Left lung (tissue), 4 donors: ENCODE measurements at regions not wholly inside any gene's neighbourhood (a gene's known extent, or its start where the extent isn't known, plus 50 kb on each side); places are given as distances from the start of the nearest gene placed in this dataset.

Source experiments
- ATAC-seq: fragments of 200-7000 bp; cut with Tn5 transposase; one replicate; pipeline ENCODE4 v1.9.1; 2020; ENCODE audit warnings: moderate library complexity
- DNase-seq, 4 donors: peaks; one replicate each; pipeline ENCODE4 v3.0.0-alpha.2; 2013 to 2020
- H3K27ac ChIP-seq, 2 donors: fragments of 200-600 bp; sonication (generic) in 1 of 2; one replicate each; pipeline versions ENCODE4 v1.5.0 to v1.8.0; 2020 to 2021
- H3K27me3 ChIP-seq, 2 donors: fragments of 200-600 bp; sonication (generic) in 1 of 2; one replicate each; pipeline versions ENCODE4 v1.5.0 to v1.8.0; 2020 to 2021
- H3K36me3 ChIP-seq, 2 donors: fragments of 200-600 bp; sonication (generic) in 1 of 2; one replicate each; pipeline versions ENCODE4 v1.5.0 to v1.8.0; 2020 to 2021
- H3K4me1 ChIP-seq, 2 donors: fragments of 200-600 bp; one replicate each; pipeline ENCODE4 v1.8.0; 2021
- H3K4me3 ChIP-seq, 2 donors: fragments of 200-600 bp; sonication (generic) in 1 of 2; one replicate each; pipeline versions ENCODE4 v1.5.0 to v1.8.0; 2020 to 2021; ENCODE audit warnings: mild to moderate bottlenecking in 1 of 2
- H3K9me3 ChIP-seq, 2 donors: fragments of 200-600 bp; sonication (generic) in 1 of 2; one replicate each; pipeline versions ENCODE4 v1.5.0 to v1.8.0; 2020 to 2021
- intact Hi-C, 2 donors: fragments of 100-400 bp; cut with DNase I; formaldehyde crosslinking; loops; one replicate each; pipeline versions ENCODE4 v1.11.2 to v1.14.2; 2022
- TF ChIP-seq, protein P1 (sequence below), 2 donors: fragments of 200-600 bp; sonication (generic) in 1 of 2; IDR thresholded peaks; one replicate each; pipeline versions ENCODE4 v1.5.0 to v1.8.0; 2021; ENCODE audit warnings: antibody characterized with exemption in 2 of 2
- donor health status: DM: no; HTN: yes; CAD: no.
- donor health status: DM: no; HTN: no; CAD: no.

DNA sequence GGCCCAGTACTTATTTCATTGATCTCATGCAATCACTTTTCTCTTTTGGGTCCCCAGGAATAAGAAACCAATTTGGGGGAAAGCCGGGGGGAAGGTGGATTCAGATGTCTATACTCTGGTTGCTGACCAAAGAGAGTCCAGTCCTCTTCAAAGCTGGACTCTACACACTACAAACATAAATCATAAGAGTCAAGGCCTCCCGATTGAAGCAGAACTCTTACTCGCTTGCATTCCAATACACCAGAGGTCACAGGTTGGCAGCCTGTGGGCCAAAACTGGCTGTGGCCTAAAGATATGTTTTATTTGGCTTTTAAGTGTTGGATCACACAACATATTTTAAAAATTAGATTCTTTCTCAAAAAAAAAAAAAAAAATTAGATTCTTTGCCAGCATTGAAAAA is 311.4 kb upstream of the MSX2 start:
- intact Hi-C loops: no loop called here

DNA sequence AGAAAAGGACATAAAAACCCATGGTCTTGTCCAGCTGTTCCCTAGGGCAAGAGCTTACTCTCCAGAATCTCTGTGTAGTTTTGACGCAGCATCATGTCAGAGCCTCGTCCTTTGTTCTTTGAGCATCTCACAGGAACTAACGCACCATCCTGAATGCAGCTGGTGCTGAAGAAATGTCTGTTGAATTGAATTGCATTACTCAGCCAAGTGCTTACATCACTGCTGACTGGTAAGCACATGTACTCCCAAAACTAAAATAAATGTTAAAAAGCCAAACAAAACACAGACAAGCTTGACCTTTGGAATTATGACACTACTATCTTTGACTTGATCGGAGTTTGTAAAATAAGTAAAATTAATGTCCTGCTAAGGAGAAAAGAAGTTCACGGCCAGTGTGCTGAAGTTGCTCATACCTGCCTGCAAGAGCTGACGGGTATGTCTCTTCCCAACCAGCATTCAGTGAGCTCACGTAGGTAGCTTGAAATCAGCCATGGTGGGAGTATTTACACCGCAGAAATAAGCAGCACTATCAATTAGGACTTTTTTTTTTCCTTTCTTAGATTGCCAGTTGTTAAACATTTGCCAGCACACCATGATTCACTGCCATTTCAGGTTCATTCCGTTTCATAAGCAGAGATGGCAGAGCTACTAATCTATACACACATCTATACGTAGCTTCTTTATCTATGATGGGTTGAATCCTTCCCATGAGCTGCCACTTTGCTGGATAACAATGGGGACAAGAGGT is 310.6 kb upstream of the MSX2 start:
- Histone ChIP-seq H3K27me3 (peaks cover 0 to 23% of the 10 kb centered on the region in 2 donors), H3K9me3 (no peaks in the 10 kb centered on the region), H3K4me3 (no peak overlapping the region), H3K27ac (no peak overlapping the region), H3K36me3 (no peaks in the 10 kb centered on the region), H3K4me1 (no peaks in the 10 kb centered on the region)
- intact Hi-C loops: no loop called here
- no peak for DNase-seq
- TF ChIP-seq, protein P1, sequence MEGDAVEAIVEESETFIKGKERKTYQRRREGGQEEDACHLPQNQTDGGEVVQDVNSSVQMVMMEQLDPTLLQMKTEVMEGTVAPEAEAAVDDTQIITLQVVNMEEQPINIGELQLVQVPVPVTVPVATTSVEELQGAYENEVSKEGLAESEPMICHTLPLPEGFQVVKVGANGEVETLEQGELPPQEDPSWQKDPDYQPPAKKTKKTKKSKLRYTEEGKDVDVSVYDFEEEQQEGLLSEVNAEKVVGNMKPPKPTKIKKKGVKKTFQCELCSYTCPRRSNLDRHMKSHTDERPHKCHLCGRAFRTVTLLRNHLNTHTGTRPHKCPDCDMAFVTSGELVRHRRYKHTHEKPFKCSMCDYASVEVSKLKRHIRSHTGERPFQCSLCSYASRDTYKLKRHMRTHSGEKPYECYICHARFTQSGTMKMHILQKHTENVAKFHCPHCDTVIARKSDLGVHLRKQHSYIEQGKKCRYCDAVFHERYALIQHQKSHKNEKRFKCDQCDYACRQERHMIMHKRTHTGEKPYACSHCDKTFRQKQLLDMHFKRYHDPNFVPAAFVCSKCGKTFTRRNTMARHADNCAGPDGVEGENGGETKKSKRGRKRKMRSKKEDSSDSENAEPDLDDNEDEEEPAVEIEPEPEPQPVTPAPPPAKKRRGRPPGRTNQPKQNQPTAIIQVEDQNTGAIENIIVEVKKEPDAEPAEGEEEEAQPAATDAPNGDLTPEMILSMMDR (IDR thresholded peaks at IDR 0.05): no peak
- no peak for ATAC-seq

More for the DNA sequence above, 311.4 kb upstream of the MSX2 start:
- Histone ChIP-seq H3K4me1 (no peaks in the 10 kb centered on the region), H3K36me3 (no peaks in the 10 kb centered on the region), H3K27me3 (peaks cover 0 to 17% of the 10 kb centered on the region in 2 donors), H3K27ac (no peak overlapping the region), H3K4me3 (no peak overlapping the region), H3K9me3 (no peaks in the 10 kb centered on the region)
- no peak for DNase-seq
- ATAC-seq: no peak
- TF ChIP-seq, protein P1 (IDR thresholded peaks at IDR 0.05): no peak

DNA sequence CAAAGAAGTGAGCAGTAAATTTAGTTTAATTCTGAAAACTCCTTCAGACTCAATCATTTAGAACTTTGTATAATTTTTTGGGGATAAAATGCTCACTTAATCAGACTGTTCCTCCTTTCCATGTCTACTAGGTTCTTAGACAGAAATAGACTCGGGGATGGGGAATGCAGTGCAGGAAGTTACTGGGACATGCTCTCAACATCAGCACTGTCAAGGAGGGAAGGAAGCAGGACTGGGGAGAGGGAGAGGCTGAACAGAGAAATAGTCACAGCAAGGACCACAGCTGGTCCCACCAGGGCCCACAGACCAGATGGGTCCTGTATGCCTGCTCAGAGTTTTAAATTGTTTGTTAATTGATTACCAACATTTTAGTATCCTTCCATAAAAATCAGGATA is 310.1 kb upstream of the MSX2 start:
- ATAC-seq: no peak
- no peaks in the 10 kb centered on the region for H3K36me3 ChIP-seq
- H3K27ac ChIP-seq: no peak overlapping the region
- peaks cover 0 to 3% of the 10 kb centered on the region in 2 donors for H3K4me1 ChIP-seq
- no peak overlapping the region for H3K4me3 ChIP-seq
- intact Hi-C loops: no loop called here
- no peaks in the 10 kb centered on the region for H3K9me3 ChIP-seq
- no peak for DNase-seq
- TF ChIP-seq, protein P1 (IDR thresholded peaks at IDR 0.05): no peak
- peaks cover 5 to 29% of the 10 kb centered on the region in 2 donors for H3K27me3 ChIP-seq

DNA sequence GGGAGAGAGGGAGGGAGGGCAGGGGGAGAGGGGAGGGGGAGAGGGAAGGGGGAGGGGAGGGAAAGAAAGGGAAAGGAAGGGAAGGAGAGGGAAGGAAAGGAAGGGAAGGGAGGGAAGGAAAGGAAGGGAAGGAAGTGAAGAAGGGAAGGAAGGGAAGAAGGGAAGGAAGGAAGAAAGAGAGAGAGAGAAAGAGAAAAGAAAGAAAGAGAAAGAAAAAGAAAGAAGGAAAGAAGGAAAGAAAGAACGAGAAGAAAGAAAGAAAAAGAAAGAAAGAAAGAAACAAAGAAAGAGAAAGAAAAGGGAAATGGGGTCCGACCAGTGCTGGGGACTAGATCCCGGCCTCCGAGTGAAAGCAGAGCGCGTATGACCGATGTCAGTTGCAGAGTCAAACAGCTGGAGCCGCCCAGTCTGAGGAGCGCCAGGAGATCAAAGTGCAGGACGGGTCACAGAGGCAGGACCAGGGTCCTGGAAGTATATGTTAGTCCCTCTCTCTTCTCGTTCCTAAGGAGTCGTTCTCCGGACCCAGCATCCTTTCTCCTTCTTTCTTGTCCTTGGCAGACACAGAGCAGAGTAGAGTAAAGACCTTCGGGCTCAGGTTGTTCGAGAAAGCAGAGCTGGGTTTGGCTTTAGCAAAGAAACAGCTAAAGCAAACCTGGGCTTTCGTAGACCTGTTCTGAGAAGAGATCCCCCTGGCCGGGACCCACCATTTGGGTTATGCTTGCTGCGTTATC is 305.4 kb upstream of the MSX2 start:
- intact Hi-C loops: loop anchor here in 1 of 2 donors (5.0 kb wide), 1 partner anchor 373 kb away; no protein-coding TSS in a partner anchor
- Histone ChIP-seq H3K27ac (no peak overlapping the region), H3K4me1 (peaks cover 0 to 4% of the 10 kb centered on the region in 2 donors), H3K4me3 (no peak overlapping the region), H3K36me3 (no peaks in the 10 kb centered on the region), H3K27me3 (peaks cover 6 to 48% of the 10 kb centered on the region in 2 donors), H3K9me3 (no peaks in the 10 kb centered on the region)
- TF ChIP-seq, protein P1 (IDR thresholded peaks at IDR 0.05): no peak
- DNase-seq (no peak), ATAC-seq (peak; percentile 29)

DNA sequence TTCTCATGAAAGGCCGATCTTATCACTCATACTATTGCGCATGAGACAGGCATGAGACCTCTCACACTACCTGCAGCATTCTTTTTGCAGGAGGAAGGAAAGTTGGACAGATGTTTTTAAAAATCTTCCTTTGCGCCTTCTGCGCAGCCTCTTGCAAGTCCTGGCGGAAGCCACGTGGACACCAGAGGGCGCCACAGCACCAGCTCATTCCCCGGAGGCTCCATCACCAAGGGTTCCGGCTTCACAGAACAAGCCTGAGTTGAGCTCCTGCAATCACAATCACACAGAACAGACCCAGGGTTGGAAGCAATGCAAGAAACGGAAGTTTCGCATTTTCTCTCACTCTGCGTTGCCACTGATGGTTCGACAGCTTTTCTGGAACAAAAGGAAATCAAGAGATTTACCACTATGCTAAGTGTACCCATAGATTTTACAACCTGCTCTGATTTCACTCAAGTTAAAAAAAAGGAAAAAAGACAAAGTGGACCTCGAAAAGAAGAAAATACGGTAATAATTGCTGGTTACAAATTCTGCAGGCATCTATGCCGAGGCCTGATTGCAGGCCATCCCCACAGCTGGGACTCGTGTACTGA is 304.7 kb upstream of the MSX2 start:
- Histone ChIP-seq H3K36me3 (no peaks in the 10 kb centered on the region), H3K9me3 (no peaks in the 10 kb centered on the region), H3K27me3 (peaks cover 6 to 48% of the 10 kb centered on the region in 2 donors), H3K27ac (no peak overlapping the region), H3K4me1 (peaks cover 0 to 4% of the 10 kb centered on the region in 2 donors), H3K4me3 (no peak overlapping the region)
- ATAC-seq (peak; percentile 99), DNase-seq (peak; percentile 83 to 94 (median 91))
- TF ChIP-seq, protein P1 (IDR thresholded peaks at IDR 0.05): peak; percentile 80 to 85
- intact Hi-C loops: loop anchor here in 1 of 2 donors (5.0 kb wide), 1 partner anchor 373 kb away; no protein-coding TSS in a partner anchor
